ENCODE measurements at regions not wholly inside any gene's neighbourhood (a gene's known extent, or its start where the extent isn't known, plus 50 kb on each side); places are given as distances from the start of the nearest gene placed in this dataset.

DNA sequence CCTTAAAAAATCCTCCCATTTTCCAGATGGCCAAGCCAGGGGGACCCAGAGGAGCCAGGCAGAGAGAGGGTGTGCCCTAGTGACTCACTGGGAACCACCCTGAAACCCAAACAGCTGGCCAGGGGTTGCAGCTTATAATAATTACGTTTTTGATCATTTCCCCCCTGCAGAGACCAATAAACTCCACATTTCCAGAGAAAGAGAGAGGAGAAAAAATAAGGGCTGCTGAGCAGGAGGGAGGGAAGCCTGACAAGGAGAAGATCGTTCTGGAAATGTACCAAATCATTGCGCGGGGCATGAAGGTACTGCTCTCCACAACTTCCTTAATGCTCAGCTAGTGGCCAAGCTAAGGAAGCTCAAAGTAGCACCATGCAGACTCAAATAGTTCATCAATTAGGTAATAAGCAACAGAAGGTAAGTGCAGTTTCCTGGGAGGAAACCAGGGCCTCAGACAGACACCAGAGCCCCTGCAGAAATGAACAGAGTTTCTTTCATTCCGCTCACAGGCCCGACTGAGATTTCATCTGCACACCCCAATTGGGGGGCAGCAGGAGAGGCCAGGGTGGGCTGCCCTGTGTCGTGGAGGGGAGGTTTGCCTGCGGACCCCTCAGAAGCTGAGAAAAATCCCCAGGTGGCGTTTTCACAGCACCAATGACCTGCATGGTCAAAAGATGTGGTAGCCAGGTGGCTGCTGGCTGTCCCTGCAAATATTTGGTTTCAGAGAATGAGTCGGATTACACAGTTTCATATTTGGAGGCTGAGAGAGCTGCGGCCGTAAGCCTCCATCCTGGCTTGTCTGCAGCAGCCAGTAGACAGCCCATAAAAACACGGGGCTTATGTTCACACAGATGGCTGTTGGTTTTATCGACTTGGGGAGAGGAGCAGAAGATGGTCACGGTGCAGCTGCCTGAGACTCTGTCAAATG is 153.2 kb upstream of the LYZL2 start:
- H3K9ac ChIP-seq (ENCODE audit: low read depth, low read length, poor library complexity, severe bottlenecking), result no peak overlapping the region
- H3K4me2 ChIP-seq (ENCODE audit: low read depth, low read length, poor library complexity, severe bottlenecking), result peak overlapping the region; percentile 57
- H3K79me2 ChIP-seq (ENCODE audit: insufficient read depth, low read length), result no peaks in the 10 kb centered on the region
- H2AFZ ChIP-seq (ENCODE audit: low read length), result peak overlapping the region; percentile 81
- no peaks in the 10 kb centered on the region for H3K36me3 ChIP-seq (ENCODE audit: insufficient read depth, low read length)
- no peaks in the 10 kb centered on the region for H3K9me3 ChIP-seq (ENCODE audit: insufficient read depth, low read depth, low read length)
- H3K9me2 ChIP-seq (replicated peaks; ENCODE audit: low read depth, low read length), result no peaks in the 10 kb centered on the region
- H3F3A ChIP-seq (ENCODE audit: low read depth), result no peaks in the 10 kb centered on the region
- H3K4me1 ChIP-seq (ENCODE audit: insufficient read depth, low read length, poor library complexity, severe bottlenecking), result peaks cover 16% of the 10 kb centered on the region
- H3K4me3 ChIP-seq (ENCODE audit: low read length, poor library complexity, severe bottlenecking), result no peak overlapping the region
- H3K27me3 ChIP-seq (ENCODE audit: insufficient read depth, low read length, poor library complexity, severe bottlenecking), result no peaks in the 10 kb centered on the region
- no peak for TF ChIP-seq EZH2phosphoT487 (IDR thresholded peaks at IDR 0.05; ENCODE audit: borderline replicate concordance)
- TF ChIP-seq, protein P1, sequence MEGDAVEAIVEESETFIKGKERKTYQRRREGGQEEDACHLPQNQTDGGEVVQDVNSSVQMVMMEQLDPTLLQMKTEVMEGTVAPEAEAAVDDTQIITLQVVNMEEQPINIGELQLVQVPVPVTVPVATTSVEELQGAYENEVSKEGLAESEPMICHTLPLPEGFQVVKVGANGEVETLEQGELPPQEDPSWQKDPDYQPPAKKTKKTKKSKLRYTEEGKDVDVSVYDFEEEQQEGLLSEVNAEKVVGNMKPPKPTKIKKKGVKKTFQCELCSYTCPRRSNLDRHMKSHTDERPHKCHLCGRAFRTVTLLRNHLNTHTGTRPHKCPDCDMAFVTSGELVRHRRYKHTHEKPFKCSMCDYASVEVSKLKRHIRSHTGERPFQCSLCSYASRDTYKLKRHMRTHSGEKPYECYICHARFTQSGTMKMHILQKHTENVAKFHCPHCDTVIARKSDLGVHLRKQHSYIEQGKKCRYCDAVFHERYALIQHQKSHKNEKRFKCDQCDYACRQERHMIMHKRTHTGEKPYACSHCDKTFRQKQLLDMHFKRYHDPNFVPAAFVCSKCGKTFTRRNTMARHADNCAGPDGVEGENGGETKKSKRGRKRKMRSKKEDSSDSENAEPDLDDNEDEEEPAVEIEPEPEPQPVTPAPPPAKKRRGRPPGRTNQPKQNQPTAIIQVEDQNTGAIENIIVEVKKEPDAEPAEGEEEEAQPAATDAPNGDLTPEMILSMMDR (conservative IDR thresholded peaks at IDR 0.05; ENCODE audit: low read length), result no peak
- no peaks in the 10 kb centered on the region for H4K20me1 ChIP-seq (ENCODE audit: insufficient read depth, low read length, poor library complexity, severe bottlenecking)

DNA sequence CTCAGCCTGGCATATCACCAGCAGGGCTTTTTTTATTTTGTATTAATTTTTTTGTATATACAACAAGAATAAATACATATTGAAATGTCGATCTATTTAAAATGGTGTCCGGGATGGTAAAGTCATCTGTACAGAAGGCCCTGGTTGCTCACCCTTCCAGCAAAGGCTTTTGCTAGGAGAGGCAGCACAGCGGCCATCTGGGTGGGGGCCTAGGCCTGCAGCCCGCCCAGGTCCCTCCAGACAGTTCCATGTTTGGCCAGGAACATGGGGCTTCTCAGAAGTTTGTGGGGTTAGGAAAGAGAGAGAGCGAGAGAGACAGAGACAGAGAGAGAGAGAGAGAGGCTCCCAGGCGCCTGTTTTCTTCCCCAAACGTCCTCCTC is 152.6 kb upstream of the LYZL2 start:
- Histone ChIP-seq H2AFZ (ENCODE audit: low read length) (0 out of 2 replicates have a peak overlapping the region, but pooled peaks have one; percentile 53), H4K20me1 (ENCODE audit: insufficient read depth, low read length, poor library complexity, severe bottlenecking) (no peaks in the 10 kb centered on the region), H3K9me2 (replicated peaks; ENCODE audit: low read depth, low read length) (no peaks in the 10 kb centered on the region), H3K27me3 (ENCODE audit: insufficient read depth, low read length, poor library complexity, severe bottlenecking) (no peaks in the 10 kb centered on the region), H3F3A (ENCODE audit: low read depth) (no peaks in the 10 kb centered on the region), H3K9ac (ENCODE audit: low read depth, low read length, poor library complexity, severe bottlenecking) (no peak overlapping the region), H3K79me2 (ENCODE audit: insufficient read depth, low read length) (no peaks in the 10 kb centered on the region), H3K9me3 (ENCODE audit: insufficient read depth, low read depth, low read length) (no peaks in the 10 kb centered on the region), H3K4me1 (ENCODE audit: insufficient read depth, low read length, poor library complexity, severe bottlenecking) (peaks cover 16% of the 10 kb centered on the region), H3K36me3 (ENCODE audit: insufficient read depth, low read length) (no peaks in the 10 kb centered on the region), H3K4me2 (ENCODE audit: low read depth, low read length, poor library complexity, severe bottlenecking) (no peak overlapping the region), H3K4me3 (ENCODE audit: low read length, poor library complexity, severe bottlenecking) (no peak overlapping the region)
- no peak for TF ChIP-seq EZH2phosphoT487 (IDR thresholded peaks at IDR 0.05; ENCODE audit: borderline replicate concordance)
- TF ChIP-seq, protein P1 (conservative IDR thresholded peaks at IDR 0.05; ENCODE audit: low read length), result no peak

DNA sequence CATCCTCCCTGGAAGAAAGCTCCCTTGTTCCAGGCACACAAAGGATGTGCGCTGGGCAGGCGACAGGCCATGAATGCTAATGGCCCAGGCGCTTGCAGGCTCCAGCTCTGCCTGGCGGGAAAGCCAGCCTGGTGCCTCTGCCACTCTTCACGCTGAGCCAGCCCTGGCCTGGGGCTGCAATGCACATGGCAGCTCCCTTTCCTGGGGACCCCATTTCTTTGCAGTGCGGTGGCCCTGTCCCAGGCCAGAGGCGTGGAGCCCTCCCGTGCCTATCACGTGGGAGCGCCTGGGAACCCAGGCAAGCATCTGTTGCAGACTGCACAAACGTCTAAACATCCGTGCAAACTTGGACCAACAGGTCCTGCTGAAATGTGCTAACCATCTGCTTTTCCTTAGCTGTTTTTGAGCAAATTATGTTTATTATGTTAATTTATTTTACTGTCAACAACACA is 152.1 kb upstream of the LYZL2 start:
- Histone ChIP-seq H3K4me3 (ENCODE audit: low read length, poor library complexity, severe bottlenecking) (no peak overlapping the region), H3K4me2 (ENCODE audit: low read depth, low read length, poor library complexity, severe bottlenecking) (no peak overlapping the region), H4K20me1 (ENCODE audit: insufficient read depth, low read length, poor library complexity, severe bottlenecking) (no peaks in the 10 kb centered on the region), H3K9ac (ENCODE audit: low read depth, low read length, poor library complexity, severe bottlenecking) (no peak overlapping the region), H2AFZ (ENCODE audit: low read length) (no peak overlapping the region), H3K4me1 (ENCODE audit: insufficient read depth, low read length, poor library complexity, severe bottlenecking) (peaks cover 16% of the 10 kb centered on the region), H3K9me2 (replicated peaks; ENCODE audit: low read depth, low read length) (no peaks in the 10 kb centered on the region), H3K79me2 (ENCODE audit: insufficient read depth, low read length) (no peaks in the 10 kb centered on the region), H3K27me3 (ENCODE audit: insufficient read depth, low read length, poor library complexity, severe bottlenecking) (no peaks in the 10 kb centered on the region), H3K36me3 (ENCODE audit: insufficient read depth, low read length) (no peaks in the 10 kb centered on the region), H3F3A (ENCODE audit: low read depth) (no peaks in the 10 kb centered on the region), H3K9me3 (ENCODE audit: insufficient read depth, low read depth, low read length) (no peaks in the 10 kb centered on the region)
- TF ChIP-seq, protein P1 (conservative IDR thresholded peaks at IDR 0.05; ENCODE audit: low read length), result no peak
- no peak for TF ChIP-seq EZH2phosphoT487 (IDR thresholded peaks at IDR 0.05; ENCODE audit: borderline replicate concordance)
